KBM-7 (cell line): ENCODE measurements at regions not wholly inside any gene's neighbourhood (a gene's known extent, or its start where the extent isn't known, plus 50 kb on each side); places are given as distances from the start of the nearest gene placed in this dataset.

Experiments
- DNase-seq: peaks from one replicate; pipeline ENCODE4 v3.0.0-alpha.2; 2015
- in situ Hi-C: fragments of 300-500 bp; cut with MboI; formaldehyde crosslinking; loops from 2 replicates; pipeline ENCODE4 v1.14.3; 2020; ENCODE audit warnings: low sequenced_read_pairs, low pct_unique_long_range_greater_than_20kb, mixed read lengths

DNA sequence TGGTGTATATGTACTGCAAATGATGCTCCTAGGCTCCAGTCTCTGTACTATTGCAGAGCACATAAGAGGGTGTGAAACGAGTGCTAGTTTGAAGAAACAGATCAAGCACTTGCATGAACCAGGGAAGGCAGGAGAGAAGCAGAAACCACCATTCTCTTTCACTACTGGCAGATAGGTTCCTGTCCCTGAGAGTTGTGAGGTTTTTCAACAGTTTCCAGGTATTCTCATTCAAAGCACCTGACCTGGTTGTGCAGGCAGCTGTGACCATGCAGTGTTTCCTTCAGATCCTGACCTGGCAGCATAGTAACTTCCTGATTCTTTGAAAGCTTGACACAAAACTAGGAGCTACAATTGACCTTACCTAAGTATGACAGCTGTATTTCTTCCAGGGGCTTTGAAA is 164.9 kb downstream of the UFM1 start:
- no peak for DNase-seq
- in situ Hi-C loops: no loop called here

DNA sequence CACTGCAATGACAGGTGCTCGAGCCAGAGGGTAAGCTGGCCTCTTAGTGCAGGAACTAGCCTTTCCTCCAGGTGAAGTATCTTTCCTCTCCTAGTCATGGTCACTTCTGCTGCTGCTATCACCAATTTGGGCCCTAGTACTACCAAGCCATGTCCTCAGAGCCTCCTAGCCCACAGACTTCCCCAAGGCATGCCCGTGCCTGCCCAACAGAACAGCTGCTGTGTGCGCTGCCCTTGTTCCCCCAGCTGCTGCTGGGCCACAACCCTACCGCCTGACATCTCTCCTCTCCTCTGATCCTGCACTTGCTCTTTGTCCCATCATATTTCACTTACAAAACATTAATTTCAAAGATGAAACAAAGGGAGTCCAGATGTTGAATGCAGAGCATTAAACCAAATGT is 168.5 kb upstream of the FREM2 start:
- in situ Hi-C loops: no loop called here
- no peak for DNase-seq

DNA sequence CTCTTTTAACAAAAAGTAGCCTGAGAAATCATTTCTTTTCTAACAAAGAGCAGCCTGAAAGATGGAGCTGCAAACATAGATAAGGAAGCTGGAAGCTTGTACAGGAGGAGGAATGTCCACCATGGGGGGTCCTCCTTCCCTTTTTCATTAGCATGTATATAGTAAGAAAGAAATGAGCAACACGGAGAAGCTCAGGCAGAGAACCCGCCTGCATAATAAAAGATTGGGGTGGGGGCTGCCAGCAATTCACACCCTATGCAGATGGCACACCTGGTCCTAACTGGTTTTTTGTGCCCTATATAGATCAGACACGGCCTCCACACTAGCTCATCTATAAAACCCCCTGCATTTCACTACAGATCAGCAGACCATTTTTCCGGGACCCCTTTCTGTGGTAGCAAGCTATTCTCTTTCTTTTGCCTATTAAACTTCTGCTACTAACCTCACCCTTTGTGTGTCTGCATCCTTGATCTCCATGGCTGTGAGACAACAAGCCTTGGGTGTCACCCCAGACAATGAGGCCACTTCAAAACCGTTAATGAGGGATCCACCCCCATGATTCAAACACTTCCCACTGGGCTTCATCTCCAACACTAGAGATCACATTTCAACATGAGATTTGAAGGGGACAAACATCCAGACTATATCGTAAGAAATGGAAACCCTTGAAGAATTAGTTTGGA is 167.5 kb upstream of the FREM2 start:
- in situ Hi-C loops: no loop called here
- no peak for DNase-seq

DNA sequence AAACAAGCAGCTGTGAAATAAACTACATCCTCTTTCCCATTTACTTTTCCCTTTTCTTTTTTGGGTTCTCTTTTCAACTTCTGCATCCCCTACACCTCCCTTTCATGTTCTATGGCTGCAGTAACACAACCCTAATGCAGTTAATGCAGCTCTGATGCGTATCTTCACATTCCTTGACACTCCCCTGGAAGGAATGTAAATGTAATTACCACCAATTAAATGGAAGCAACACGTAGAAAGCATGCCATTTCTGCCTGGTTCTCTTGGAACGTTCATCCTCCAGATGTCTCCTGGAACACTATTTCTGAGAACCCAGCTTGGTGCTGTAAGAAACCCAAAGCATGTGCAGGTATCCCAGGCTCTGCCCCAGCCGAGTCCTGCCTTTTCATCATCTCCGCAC is 166.8 kb upstream of the FREM2 start:
- DNase-seq: no peak
- in situ Hi-C loops: no loop called here

DNA sequence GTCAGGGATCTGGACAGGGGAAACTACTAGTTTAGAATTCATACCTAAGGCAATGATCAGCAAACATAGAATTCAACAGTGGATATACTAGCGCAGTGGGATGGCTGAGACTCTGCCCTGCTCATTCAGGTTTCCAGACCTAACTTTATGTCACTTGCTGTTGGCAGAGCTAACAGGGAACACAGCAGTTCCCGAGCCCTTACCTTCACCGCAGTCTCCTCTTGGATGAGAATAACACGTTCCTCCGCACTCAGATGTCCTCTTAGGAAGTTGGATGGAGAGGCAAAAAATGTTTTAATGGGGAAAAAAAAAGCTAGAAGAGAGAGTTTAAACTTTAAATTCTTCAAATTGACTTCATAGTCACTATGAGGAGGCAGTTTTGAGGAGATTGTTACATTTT is 159.7 kb upstream of the FREM2 start:
- DNase-seq: no peak
- in situ Hi-C loops: no loop called here

DNA sequence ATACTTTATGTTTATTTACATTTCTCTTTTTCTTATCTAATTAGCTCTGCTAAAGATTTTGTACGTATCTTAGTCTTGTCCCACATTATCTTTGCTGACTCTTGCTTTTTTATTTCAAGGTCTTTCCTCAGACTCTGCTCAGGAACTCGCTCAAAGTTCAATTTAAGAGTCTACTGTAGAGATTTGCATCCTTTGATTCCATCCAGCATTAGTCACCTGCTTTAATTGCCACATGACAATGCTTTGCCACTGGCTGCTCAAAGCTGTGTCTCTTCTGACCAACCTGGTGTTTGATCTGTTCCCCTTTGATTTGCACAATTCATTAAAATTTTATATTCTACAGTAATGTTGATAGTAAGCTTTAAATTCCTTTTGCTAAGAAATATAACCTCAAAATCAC is 157.9 kb upstream of the FREM2 start:
- no peak for DNase-seq
- in situ Hi-C loops: no loop called here

DNA sequence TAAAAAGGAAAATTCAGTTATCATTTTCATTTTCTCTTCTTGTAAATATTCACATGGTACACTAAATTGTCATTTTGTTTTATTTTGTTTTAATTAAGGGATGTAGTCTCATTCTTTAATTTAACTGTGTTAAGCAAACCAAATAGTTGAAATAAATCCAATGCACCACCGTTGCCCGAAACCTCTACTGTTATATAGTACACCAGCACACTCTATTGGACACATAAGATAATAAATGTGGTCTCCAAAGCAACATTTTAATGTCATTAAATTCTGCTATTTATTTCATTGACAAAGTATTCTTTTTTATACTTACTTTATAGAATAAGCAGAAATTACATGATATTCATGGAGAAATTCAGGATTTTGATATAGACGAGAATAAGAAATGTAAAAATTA is 156.4 kb upstream of the FREM2 start:
- no peak for DNase-seq
- in situ Hi-C loops: no loop called here

DNA sequence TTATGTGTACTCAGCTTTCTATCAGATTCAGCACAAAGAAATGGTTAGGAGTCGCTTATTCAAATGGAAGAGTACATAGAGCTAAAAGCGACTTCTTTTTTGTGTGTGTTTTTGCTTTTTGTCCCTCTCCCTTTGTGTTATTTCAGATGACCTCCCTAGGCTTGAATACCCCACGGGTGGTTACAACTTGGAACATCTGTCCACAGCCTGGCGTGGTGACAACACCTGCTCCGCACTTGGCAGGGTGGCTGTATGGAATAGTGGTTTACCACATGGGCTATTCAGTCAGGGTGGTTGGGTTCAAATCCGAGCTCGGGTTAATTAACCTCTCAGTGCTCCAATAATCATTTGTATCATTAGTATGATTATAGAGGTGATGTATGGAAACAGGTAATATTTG is 151.6 kb upstream of the FREM2 start:
- in situ Hi-C loops: no loop called here
- DNase-seq: no peak

DNA sequence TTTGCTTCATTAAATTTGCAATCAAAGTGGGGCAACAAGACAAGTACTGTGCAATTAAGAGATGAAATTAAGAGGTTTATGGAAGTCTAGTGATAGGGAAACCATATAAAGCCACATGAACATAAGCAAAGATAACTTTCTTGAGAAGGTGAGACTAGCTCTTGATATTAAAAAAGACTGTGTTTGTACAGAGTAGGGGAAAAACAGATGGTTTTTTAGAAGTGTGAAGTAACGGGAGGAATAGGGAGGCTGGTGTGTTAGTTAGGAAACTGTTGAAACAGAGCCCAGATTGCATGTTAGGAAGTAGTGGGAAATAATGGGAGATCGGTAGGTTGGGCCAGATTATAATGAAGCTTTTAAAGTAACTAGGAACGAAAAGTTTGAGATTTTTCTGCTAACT is 149.8 kb upstream of the FREM2 start:
- no peak for DNase-seq
- in situ Hi-C loops: no loop called here

DNA sequence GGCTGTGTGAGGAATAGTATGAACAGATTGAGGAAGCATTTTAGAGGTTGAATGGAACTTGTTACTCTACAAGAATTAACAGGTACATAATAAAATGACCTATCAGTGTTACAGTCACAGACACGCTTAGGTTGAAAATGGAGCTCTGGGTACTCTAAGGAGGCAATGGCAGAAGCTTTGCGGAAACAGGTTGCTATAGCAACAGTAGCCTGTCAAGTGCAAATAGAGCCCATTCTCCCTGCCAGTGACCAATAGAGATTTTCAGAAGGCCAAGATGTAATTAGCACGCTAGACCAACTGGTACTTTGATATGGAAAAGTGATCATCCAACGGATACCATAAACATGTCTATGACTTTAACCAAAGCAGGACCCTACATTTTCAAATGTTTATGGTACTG is 148.5 kb upstream of the FREM2 start:
- in situ Hi-C loops: no loop called here
- no peak for DNase-seq

DNA sequence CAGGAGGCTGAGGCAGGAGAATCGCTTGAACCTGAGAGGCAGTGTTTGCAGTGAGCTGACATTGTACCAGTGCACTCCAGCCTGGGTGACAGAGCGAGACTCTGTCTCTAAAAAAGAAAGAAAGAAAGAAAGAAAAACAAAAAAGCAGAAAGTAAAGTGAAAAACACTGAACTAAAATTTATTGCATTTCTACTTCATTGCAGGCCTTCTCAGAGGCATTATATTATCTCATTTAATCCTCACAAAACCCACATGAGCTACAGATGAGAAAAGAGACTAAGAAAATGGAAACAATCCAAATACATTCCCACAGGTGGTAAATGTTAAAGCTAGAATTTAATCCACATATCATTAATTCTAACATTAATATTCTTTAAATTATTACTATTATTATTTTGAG is 147.2 kb upstream of the FREM2 start:
- no peak for DNase-seq
- in situ Hi-C loops: no loop called here

DNA sequence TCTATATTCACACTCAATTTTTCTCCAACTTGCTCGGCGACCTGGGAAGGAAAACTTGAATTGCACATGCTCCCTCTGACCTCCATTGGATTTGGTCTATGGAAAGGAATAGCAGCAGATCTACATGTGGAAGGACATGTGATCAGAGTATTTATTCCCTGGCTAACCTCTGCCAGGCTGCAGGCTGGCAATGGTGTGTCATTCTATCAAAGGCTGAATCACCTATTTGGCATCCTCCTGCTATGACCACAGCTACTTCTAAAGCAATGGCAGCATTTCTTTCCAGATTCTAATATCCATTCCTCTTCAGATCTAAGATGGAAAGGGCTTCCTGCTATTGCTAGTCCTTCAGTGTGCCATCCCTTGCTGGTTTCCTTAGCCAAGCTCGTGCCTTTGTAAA is 144.3 kb upstream of the FREM2 start:
- no peak for DNase-seq
- in situ Hi-C loops: no loop called here

DNA sequence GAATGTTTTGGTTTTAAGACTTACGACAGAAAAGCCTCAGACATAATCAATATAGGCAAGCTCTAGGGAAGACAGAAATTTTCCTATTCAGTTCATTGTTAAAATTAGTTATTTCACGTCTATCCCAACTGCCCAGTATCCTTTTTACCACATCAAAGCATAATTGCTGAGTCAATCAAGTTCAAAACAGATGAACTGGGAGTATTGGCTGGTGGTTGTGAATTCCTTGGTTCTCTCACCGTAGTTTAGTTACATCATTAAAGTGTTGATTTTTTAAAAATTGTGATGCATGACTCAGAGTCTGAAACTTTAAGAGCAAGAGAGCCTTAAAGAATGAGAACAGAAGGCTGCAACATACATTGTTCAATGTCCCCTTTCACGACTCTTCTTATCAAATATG is 143.3 kb upstream of the FREM2 start:
- DNase-seq: no peak
- in situ Hi-C loops: no loop called here

DNA sequence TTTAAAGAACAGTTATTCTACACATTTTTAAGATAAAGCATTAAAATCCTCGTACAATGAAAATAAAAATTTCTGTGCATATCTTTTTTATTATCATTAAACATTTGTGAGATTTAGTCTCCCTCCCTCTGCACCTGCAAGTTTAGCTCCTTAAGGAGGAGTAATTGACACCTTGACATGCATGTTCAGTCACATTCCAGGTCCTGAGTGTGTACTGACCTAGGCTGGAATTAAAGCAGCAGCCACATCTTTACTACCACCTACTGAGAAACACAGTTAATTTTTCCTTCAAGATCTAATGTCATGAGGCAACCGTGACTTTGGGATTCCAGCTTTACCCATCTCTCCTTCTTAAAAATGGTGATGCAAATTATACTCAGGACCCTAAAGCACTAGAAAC is 123.1 kb upstream of the FREM2 start:
- DNase-seq: no peak

DNA sequence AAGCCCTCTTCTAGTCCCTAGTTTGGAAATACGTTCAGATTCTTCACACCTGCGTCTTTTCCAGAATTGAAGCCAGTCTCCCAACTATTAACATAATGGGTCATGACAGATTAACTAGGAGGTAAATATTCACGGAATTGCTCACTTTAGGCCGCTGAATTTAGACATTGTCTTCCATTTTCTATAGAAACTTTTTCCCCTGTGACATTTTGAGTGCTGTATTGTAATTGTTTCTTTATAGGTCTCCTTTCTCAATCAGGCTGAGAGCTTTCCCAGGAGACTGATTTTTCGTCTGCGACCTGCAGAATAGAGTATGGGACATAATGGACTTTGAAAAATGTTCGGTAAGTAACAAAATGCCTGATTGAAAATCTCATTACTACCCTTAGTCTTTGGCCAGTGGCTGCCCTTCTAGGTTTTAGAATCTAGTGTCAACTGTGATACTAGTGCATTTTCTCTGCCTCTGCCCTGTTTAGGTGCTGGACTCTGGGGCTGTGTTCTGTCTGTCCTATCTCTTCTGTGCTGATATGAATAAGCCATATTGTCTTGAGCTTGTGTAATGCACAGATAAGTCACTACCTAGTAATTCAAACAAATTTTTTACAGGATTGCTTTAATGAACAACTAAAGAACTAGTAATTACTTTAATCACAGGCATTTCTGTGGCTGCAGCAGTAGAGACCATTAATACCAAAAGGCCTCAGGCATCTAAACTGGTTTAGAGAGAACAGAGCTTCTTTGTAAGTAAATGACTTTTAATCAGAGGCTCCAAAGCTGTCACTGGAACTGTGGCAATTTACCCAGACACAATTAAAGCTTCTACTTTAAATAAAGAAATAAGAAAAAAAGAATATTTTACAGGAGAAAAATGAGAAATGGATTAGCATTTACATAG is 122.4 kb upstream of the FREM2 start:
- in situ Hi-C loops: no loop called here

More for the DNA sequence above, 123.1 kb upstream of the FREM2 start:
- in situ Hi-C loops: no loop called here

DNA sequence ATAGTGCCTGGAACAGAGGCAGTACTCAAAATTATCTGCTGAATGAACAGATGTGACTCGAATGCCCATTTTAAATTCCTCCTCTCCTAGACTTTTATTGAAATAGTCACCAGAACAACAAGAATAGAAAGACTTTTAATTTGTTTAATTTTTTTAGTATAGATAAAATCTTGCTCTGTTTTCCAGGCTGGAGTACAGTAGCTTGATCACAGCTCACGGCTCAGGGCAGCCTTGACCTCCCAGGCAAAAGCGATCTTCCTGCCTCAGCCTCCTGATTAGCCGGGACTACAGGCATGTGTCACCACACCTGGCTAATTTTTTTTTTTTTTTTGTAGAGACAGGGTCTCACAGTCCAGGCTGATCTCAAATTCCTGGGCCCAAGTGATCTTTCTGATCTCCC is 120.9 kb upstream of the FREM2 start:
- DNase-seq: no peak
- in situ Hi-C loops: no loop called here

More for the DNA sequence above, 122.4 kb upstream of the FREM2 start:
- no peak for DNase-seq

DNA sequence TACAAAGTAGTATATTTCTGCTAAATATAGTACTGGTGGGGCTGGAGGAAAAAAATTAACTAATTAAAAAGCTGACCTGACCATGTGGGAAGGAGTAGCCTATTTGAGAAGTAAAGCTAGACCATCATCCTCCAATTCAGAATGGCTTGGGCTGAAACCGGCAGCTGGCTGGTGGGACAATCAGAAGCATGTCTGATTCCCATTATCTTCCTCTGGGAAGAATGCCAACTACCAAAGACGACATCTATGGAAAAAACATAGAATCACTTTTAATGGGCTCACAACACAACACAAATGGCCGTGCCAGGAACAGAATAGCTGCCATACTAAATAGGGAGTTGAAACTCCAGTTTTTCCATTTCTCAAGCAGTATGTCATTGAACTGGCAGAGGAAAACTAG is 120.4 kb upstream of the FREM2 start:
- no peak for DNase-seq

DNA sequence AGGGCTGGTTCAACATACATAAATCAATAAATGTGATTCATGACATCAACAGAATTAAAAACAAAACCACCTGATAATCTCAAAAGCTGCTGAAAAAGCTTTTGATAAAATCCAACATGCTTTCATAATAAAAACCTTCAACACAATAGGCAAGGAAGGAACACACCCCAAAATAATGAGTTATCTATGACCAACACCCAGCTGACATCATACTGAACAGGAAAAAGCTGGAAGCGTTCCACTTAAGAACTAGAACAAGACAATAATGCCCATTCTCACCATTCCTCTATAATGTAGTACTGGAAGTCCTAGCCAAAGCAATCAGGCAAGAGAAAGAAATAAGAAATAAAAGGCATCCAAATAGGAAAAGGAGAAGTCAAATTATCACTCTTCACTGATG is 116.2 kb upstream of the FREM2 start:
- no peak for DNase-seq
- in situ Hi-C loops: no loop called here

More for the DNA sequence above, 120.4 kb upstream of the FREM2 start:
- in situ Hi-C loops: no loop called here

DNA sequence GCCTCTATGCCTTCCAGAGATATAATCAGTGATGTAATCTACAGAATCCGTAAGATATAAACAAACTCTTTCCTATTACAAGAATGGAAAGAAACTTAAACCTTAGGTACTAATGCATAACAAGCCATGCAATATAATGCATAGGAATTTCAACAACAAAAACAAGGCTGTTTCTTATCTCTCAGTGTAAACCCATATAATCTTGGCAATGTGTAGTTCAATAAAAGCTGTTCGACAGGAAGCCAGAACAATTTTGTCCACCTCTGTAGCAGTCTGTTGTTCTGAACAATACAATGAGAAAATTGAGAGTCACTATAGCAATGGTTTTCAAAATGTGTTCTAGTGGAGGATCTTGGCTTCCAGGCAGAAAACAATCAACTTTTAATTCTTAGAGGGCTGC is 111.5 kb upstream of the FREM2 start:
- in situ Hi-C loops: no loop called here
- no peak for DNase-seq

DNA sequence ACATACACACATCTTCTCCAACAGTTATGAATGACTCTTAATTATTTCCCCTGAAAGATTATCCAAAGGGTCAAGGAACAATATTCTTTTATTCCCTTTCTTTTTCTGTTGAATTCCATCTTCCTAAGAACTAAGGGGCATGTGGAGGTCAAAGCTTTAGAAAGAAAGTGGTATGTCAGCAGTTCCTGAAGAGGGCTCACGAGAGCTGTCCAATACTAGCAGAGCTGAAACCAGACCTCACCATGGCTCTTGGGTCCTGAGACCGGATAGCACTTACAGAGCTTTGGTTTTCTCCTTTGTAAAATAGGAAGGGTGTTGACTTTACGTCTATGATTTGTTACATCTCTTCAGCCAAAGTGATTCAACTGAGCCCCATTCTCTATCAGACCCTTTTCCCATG is 109.8 kb upstream of the FREM2 start:
- no peak for DNase-seq
- in situ Hi-C loops: no loop called here

DNA sequence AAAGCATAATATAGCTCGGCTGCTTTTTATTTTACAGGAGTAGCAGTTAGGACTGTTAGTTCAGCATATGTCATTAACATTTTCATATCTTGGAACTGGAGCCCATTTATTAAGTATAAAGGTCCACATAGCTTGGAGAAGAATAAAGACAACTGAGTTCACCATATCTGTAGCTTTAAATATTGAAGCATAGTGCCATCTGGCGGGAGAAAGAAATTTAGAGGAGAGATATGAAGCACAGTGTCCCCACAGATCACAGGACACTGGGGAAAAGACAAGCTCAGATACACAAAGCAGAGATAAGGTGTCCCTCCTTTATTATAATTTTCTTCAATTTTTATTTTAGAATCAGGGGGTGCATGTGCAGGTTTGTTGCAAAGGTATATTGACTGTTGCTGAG is 104.7 kb upstream of the FREM2 start:
- DNase-seq: peak; percentile 53
- in situ Hi-C loops: no loop called here
